GM12891 (cell line): ENCODE measurements at regions not wholly inside any gene's neighbourhood (a gene's known extent, or its start where the extent isn't known, plus 50 kb on each side); places are given as distances from the start of the nearest gene placed in this dataset.

Experiments used
- POLR2A ChIP-seq: IDR thresholded peaks from 2 replicates; pipeline ENCODE4 v1.6.1; 2011; ENCODE audit warnings: low read depth, low read length, control low read depth
- TAF1 ChIP-seq: IDR thresholded peaks from 2 replicates; pipeline ENCODE4 v1.6.1; 2011; ENCODE audit warnings: low read depth, low read length, control low read depth

DNA sequence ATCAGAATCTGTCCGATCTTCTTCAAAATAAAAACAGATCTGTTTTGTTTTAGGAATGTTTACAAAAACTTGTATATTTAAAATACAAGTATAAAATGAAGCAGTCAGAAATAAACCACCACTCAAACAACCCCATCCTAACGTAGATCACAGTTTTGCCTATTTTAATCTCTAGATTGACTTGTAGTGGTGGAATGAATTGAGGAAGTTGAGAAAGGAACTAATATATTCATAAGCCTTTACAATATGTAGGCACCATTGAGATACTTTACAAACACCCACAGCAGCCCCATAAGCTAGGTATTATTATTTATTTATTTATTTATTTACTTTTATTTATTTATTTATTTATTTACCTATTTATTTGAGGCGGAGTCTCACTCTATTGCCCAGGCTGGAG is 52.3 kb upstream of the KLF3 start:
- TF ChIP-seq TAF1 (no peak), POLR2A (no peak)
